H1 (cell line): ENCODE measurements at regions not wholly inside any gene's neighbourhood (a gene's known extent, or its start where the extent isn't known, plus 50 kb on each side); places are given as distances from the start of the nearest gene placed in this dataset.

Source experiments
- CTCF ChIA-PET: fragments of 300-600 bp; sonication (Branson Sonifier 250); formaldehyde crosslinking; loops from one replicate; lab custom pipeline; 2021; ENCODE audit not compliant: partially characterized antibody; lab: Charles Lee
- POLR2A ChIA-PET: fragments of 300-600 bp; sonication (Branson Sonifier 250); formaldehyde crosslinking; loops from one replicate; lab custom pipeline; 2021; ENCODE audit warnings: inconsistent platforms; ENCODE audit not compliant: partially characterized antibody; lab: Charles Lee
- DNase-seq, 2 experiments: peaks; one replicate each; pipeline versions ENCODE4 v3.0.0 to v3.0.0-alpha.2; 2010 to 2022; ENCODE audit warnings: low spot score in 2 of 2, low read depth in 1 of 2, mixed read lengths in 1 of 2
- FAIRE-seq: peaks from 2 replicates; lab custom pipeline; 2011; peaks lifted over from hg19 to GRCh38; lab: Jason Lieb, UNC
- H2AFZ ChIP-seq: 2 replicates; pipeline ENCODE4 v1.8.1; 2012; ENCODE audit warnings: low read length, inconsistent platforms
- H2AK5ac ChIP-seq: 2 replicates; pipeline ENCODE4 v1.6.1; 2013; ENCODE audit warnings: low read depth, low read length
- H2BK120ac ChIP-seq: replicated peaks from 2 replicates; pipeline ENCODE3; 2013; ENCODE audit warnings: low read depth, low read length, inconsistent platforms
- H2BK12ac ChIP-seq: 2 replicates; pipeline ENCODE4 v1.6.1; 2013; ENCODE audit warnings: low read depth, low read length
- H2BK15ac ChIP-seq: 2 replicates; pipeline ENCODE4 v1.6.1; 2013; ENCODE audit warnings: low read length
- H2BK20ac ChIP-seq: 2 replicates; pipeline ENCODE4 v1.6.1; 2013; ENCODE audit warnings: low read length
- H2BK5ac ChIP-seq: 2 replicates; pipeline ENCODE4 v1.6.1; 2013; ENCODE audit warnings: low read depth, low read length
- H3K14ac ChIP-seq: 2 replicates; pipeline ENCODE4 v1.6.1; 2013; ENCODE audit warnings: inconsistent platforms; ENCODE audit not compliant: insufficient read length
- H3K18ac ChIP-seq: 2 replicates; pipeline ENCODE4 v1.6.1; 2013; ENCODE audit warnings: low read length; ENCODE audit errors: extremely low read depth
- H3K23ac ChIP-seq: 2 replicates; pipeline ENCODE4 v1.6.1; 2013; ENCODE audit warnings: inconsistent platforms; ENCODE audit not compliant: insufficient read length
- H3K23me2 ChIP-seq: 2 replicates; pipeline ENCODE4 v1.6.1; 2013; ENCODE audit warnings: low read depth, low read length
- H3K27ac ChIP-seq: 2 replicates; pipeline ENCODE4 v1.6.1; 2011; ENCODE audit warnings: low read depth, low read length, inconsistent platforms
- H3K27me3 ChIP-seq, 4 experiments: replicated peaks in 1 of 4; 1 replicate in 1 of 4; 2 replicates in 3 of 4; pipeline versions ENCODE4 v1.6.1 to v1.8.1; 2011 to 2013; ENCODE audit warnings: low read length in 3 of 4, mild to moderate bottlenecking in 3 of 4, inconsistent platforms in 2 of 4, mixed read lengths in 2 of 4, moderate library complexity in 1 of 4; ENCODE audit not compliant: control insufficient read depth in 3 of 4, insufficient read depth in 3 of 4; ENCODE audit errors: extremely low read depth in 1 of 4
- H3K36me3 ChIP-seq, 4 experiments: 2 replicates each; pipeline versions ENCODE4 v1.6.1 to v1.8.1; 2011 to 2013; ENCODE audit warnings: mild to moderate bottlenecking in 4 of 4, low read length in 3 of 4, moderate library complexity in 2 of 4, control low read depth in 1 of 4, inconsistent platforms in 1 of 4; ENCODE audit not compliant: insufficient read depth in 4 of 4, control insufficient read depth in 2 of 4
- H3K4ac ChIP-seq: replicated peaks from 2 replicates; pipeline ENCODE3; 2013; ENCODE audit warnings: low read length, low read depth, mixed read lengths, inconsistent platforms; ENCODE audit not compliant: insufficient read length
- H3K4me1 ChIP-seq, 4 experiments: replicated peaks in 1 of 4; 1 replicate in 1 of 4; 2 replicates in 3 of 4; pipeline versions ENCODE4 v1.6.1 to v1.8.1; 2011 to 2013; ENCODE audit warnings: low read length in 3 of 4, inconsistent platforms in 2 of 4, mixed read lengths in 1 of 4; ENCODE audit not compliant: insufficient read depth in 4 of 4, control insufficient read depth in 3 of 4
- H3K4me2 ChIP-seq, 2 experiments: 2 replicates each; pipeline versions ENCODE4 v1.6.1 to v1.8.1; 2011 to 2013; ENCODE audit warnings: low read depth in 2 of 2, low read length in 2 of 2, control low read depth in 1 of 2, inconsistent platforms in 1 of 2, mild to moderate bottlenecking in 1 of 2; ENCODE audit not compliant: insufficient read depth in 1 of 2
- H3K4me3 ChIP-seq, 4 experiments: fragments of 200-600, 300-600 bp in 1 of 4; sonication (generic), shearing (Covaris generic), sonication (Bioruptor Twin) in 1 of 4; 2 replicates each; pipeline versions ENCODE4 v1.5.1 to v1.8.1; 2011 to 2016; ENCODE audit warnings: low read length in 4 of 4, low read depth in 3 of 4, control low read depth in 2 of 4, inconsistent platforms in 2 of 4, mild to moderate bottlenecking in 2 of 4, mixed read lengths in 1 of 4, moderate library complexity in 1 of 4; ENCODE audit not compliant: insufficient read depth in 2 of 4; ENCODE audit errors: extremely low read depth in 1 of 4
- H3K56ac ChIP-seq: replicated peaks from 2 replicates; pipeline ENCODE3; 2013; ENCODE audit warnings: low read depth, mild to moderate bottlenecking, mixed read lengths, low read length, inconsistent platforms; ENCODE audit not compliant: insufficient read length
- H3K79me1 ChIP-seq: 2 replicates; pipeline ENCODE4 v1.6.1; 2013; ENCODE audit warnings: low read depth, low read length, control low read depth
- H3K79me2 ChIP-seq, 2 experiments: 2 replicates each; pipeline versions ENCODE4 v1.6.1 to v1.8.1; 2012 to 2013; ENCODE audit warnings: low read length in 2 of 2, mild to moderate bottlenecking in 2 of 2, inconsistent platforms in 1 of 2; ENCODE audit not compliant: insufficient read depth in 2 of 2, control insufficient read depth in 1 of 2
- H3K9ac ChIP-seq, 4 experiments: replicated peaks in 1 of 4; 1 replicate in 1 of 4; 2 replicates in 3 of 4; pipeline versions ENCODE4 v1.6.1 to v1.8.1; 2011 to 2013; ENCODE audit warnings: low read depth in 3 of 4, low read length in 3 of 4, control low read depth in 2 of 4, mild to moderate bottlenecking in 2 of 4, moderate library complexity in 2 of 4, inconsistent platforms in 1 of 4; ENCODE audit errors: extremely low read depth in 1 of 4
- H3K9me3 ChIP-seq, 2 experiments: 2 replicates each; pipeline versions ENCODE4 v1.6.1 to v1.8.1; 2012 to 2013; ENCODE audit warnings: mild to moderate bottlenecking in 2 of 2, moderate library complexity in 2 of 2, control low read depth in 1 of 2, inconsistent platforms in 1 of 2, low read depth in 1 of 2, low read length in 1 of 2, mixed read lengths in 1 of 2; ENCODE audit not compliant: insufficient read depth in 2 of 2
- H4K20me1 ChIP-seq, 2 experiments: replicated peaks in 1 of 2; 2 replicates each; pipeline versions ENCODE3 to v1.8.1; 2011 to 2013; ENCODE audit warnings: inconsistent platforms in 2 of 2, low read length in 2 of 2, mild to moderate bottlenecking in 1 of 2; ENCODE audit not compliant: insufficient read depth in 2 of 2, control insufficient read depth in 1 of 2
- H4K5ac ChIP-seq: 2 replicates; pipeline ENCODE4 v1.6.1; 2013; ENCODE audit warnings: low read length, low read depth, mixed read lengths, inconsistent platforms; ENCODE audit not compliant: insufficient read length
- H4K8ac ChIP-seq: 2 replicates; pipeline ENCODE4 v1.8.0; 2013; ENCODE audit warnings: mild to moderate bottlenecking, moderate library complexity, low read length, inconsistent platforms; ENCODE audit not compliant: insufficient read depth; ENCODE audit errors: extremely low read depth
- H4K91ac ChIP-seq: replicated peaks from 2 replicates; pipeline ENCODE3; 2013; ENCODE audit warnings: low read length, mixed read lengths, inconsistent platforms; ENCODE audit not compliant: insufficient read length
- CREB1 ChIP-seq: IDR thresholded peaks from 2 replicates; pipeline ENCODE4 v1.6.1; 2012; ENCODE audit warnings: inconsistent platforms
- FOSL1 ChIP-seq: IDR thresholded peaks from 2 replicates; pipeline ENCODE4 v1.6.1; 2011; ENCODE audit warnings: mild to moderate bottlenecking, low read depth, low read length, moderate library complexity; ENCODE audit not compliant: insufficient read depth
- GABPA ChIP-seq: IDR thresholded peaks from 2 replicates; pipeline ENCODE4 v1.6.1; 2011; ENCODE audit warnings: mild to moderate bottlenecking, low read length, moderate library complexity, borderline replicate concordance; ENCODE audit not compliant: insufficient read depth
- GTF2F1 ChIP-seq: IDR thresholded peaks from 2 replicates; pipeline ENCODE4 v1.6.1; 2012; ENCODE audit warnings: low read depth, low read length, improper control_type of control experiment, borderline replicate concordance
- NANOG ChIP-seq: IDR thresholded peaks from 2 replicates; pipeline ENCODE4 v1.6.1; 2011; ENCODE audit warnings: low read length, low read depth, mild to moderate bottlenecking, inconsistent platforms; ENCODE audit not compliant: insufficient read depth, poor library complexity, severe bottlenecking
- POLR2A ChIP-seq, 2 experiments: IDR thresholded peaks; 1 replicate in 1 of 2; 2 replicates in 1 of 2; pipeline ENCODE4 v1.6.1; 2011; ENCODE audit warnings: low read depth in 2 of 2, low read length in 2 of 2, mild to moderate bottlenecking in 2 of 2; ENCODE audit errors: control extremely low read depth in 1 of 2
- POLR2AphosphoS5 ChIP-seq: IDR thresholded peaks from 2 replicates; pipeline ENCODE4 v1.6.1; 2011; ENCODE audit warnings: low read depth, low read length
- RXRA ChIP-seq: IDR thresholded peaks from 2 replicates; pipeline ENCODE4 v1.6.1; 2011; ENCODE audit warnings: low read depth, mild to moderate bottlenecking, low read length, moderate library complexity; ENCODE audit not compliant: insufficient read depth
- TAF7 ChIP-seq: optimal IDR thresholded peaks from 2 replicates; pipeline ENCODE3; 2011; ENCODE audit warnings: low read depth, mild to moderate bottlenecking, inconsistent platforms, low read length, moderate library complexity, borderline replicate concordance
- WGBS, 2 experiments: shearing (Covaris generic) in 1 of 2; methylation state at CpG; one replicate each; pipeline versions ENCODE4 v1.1.6 to v1.1.7; 2013 to 2015; ENCODE audit warnings: low lambda C conversion rate in 2 of 2, mixed read lengths in 2 of 2, inconsistent platforms in 1 of 2, low coverage in 1 of 2, missing lambda C conversion rate in 1 of 2; ENCODE audit not compliant: insufficient replicate concordance in 2 of 2, insufficient coverage in 1 of 2, insufficient read length in 1 of 2; ENCODE audit errors: extremely low coverage in 1 of 2, missing lambda C conversion rate in 1 of 2; 5-methylcytosine and 5-hydroxymethylcytosine counted together

DNA sequence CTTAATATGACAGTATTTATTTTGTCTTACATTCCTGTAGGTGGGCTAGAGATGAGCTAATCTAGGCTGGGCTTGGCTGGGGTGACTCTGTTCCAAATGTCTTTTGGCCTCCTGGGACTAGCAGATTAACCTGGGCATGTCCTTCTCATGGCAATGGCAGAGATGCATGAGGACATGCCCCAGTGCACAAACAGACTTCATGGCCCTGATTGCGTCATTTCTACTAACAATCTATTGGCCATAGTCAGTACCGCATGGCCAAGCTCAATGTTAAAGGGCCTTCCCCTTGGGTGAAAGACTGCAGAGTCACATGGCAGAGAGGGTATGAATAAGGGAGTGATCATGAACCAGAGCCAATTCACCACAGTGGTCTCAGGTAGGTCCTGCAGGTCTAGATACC is 313.4 kb downstream of the MSX2 start:
- H3K4ac ChIP-seq, result no peak overlapping the region
- no peaks in the 10 kb centered on the region for H3K36me3 ChIP-seq
- H4K5ac ChIP-seq, result no peak overlapping the region
- no peak overlapping the region for H2AK5ac ChIP-seq
- H3K23ac ChIP-seq, result no peak overlapping the region
- no peak overlapping the region for H2AFZ ChIP-seq
- no peaks in the 10 kb centered on the region for H3K79me2 ChIP-seq
- H3K4me3 ChIP-seq, result no peak overlapping the region
- no peak overlapping the region for H4K8ac ChIP-seq
- no peak overlapping the region for H3K9ac ChIP-seq
- no peak overlapping the region for H2BK15ac ChIP-seq
- H2BK20ac ChIP-seq, result no peak overlapping the region
- H3K14ac ChIP-seq, result no peak overlapping the region
- 89% methylated on average over 2 of the region's 2 CpGs; no CpG with 5 or more reads in 1 of the 2 experiments for WGBS, 2 experiments
- H3K79me1 ChIP-seq, result no peaks in the 10 kb centered on the region
- H3K9me3 ChIP-seq, result no peaks in the 10 kb centered on the region
- H2BK12ac ChIP-seq, result no peak overlapping the region
- no peak overlapping the region for H3K27ac ChIP-seq
- no peaks in the 10 kb centered on the region for H3K4me1 ChIP-seq
- no peak overlapping the region for H3K56ac ChIP-seq
- H4K20me1 ChIP-seq, result peaks cover 0 to 4% of the 10 kb centered on the region in 2 experiments
- CTCF ChIA-PET, result interaction anchor here (0.8 kb wide), 1 partner anchor 22 kb away, joined by 4 read pairs; no protein-coding TSS in a partner anchor
- H3K4me2 ChIP-seq, result no peak overlapping the region
- H4K91ac ChIP-seq, result no peak overlapping the region
- no peaks in the 10 kb centered on the region for H3K27me3 ChIP-seq
- POLR2A ChIA-PET, result no interaction called here
- DNase-seq (no peak), FAIRE-seq (no peak)
- H2BK5ac ChIP-seq, result no peak overlapping the region
- H3K18ac ChIP-seq, result no peak overlapping the region
- H3K23me2 ChIP-seq, result peaks cover 5% of the 10 kb centered on the region; the same call in 1 of the 2 replicates
- TF ChIP-seq FOSL1, result no peak
- TF ChIP-seq RXRA, result no peak
- no peak for TF ChIP-seq GTF2F1
- TF ChIP-seq TAF7, result no peak
- no peak for TF ChIP-seq CREB1
- no peak for TF ChIP-seq GABPA
- TF ChIP-seq POLR2AphosphoS5, result no peak
- TF ChIP-seq NANOG, result no peak
- TF ChIP-seq POLR2A (IDR thresholded peaks at IDR 0.05; ENCODE audit: control extremely low read depth in 1 of 2, low read depth in 2 of 2, low read length in 2 of 2), result no peak
- no peak overlapping the region for H2BK120ac ChIP-seq
